Stimulated activated CD8-positive, alpha-beta memory T cell treated with anti-CD3 and anti-CD28 coated beads, Interleukin-7, amount 100 ng/mL, for 1 hour (primary cell): ENCODE measurements at regions not wholly inside any gene's neighbourhood (a gene's known extent, or its start where the extent isn't known, plus 50 kb on each side); places are given as distances from the start of the nearest gene placed in this dataset.
"Not testable (repeated sequence)": the region's sequence is repeated elsewhere in the genome, so short reads cannot be mapped to it uniquely, and the experiment has no call there.

Experiments
- DNase-seq, 2 donors: peaks; one replicate each; pipeline ENCODE4 v3.0.0-alpha.2; 2020; ENCODE audit warnings: low read depth in 2 of 2

- DNase-seq = no peak
Observed at GRCh38 chr2:226475650-226476049, 324.0 kb downstream of the IRS1 start.

- DNase-seq = no peak
Observed at GRCh38 chr2:226474131-226474530, 325.5 kb downstream of the IRS1 start.

GRCh38 chr2:226471987-226472470 is 327.6 kb downstream of the IRS1 start:
- no peak for DNase-seq

GRCh38 chr2:226467633-226468032 is 332.0 kb downstream of the IRS1 start:
- DNase-seq = no peak

- no peak for DNase-seq
Observed at GRCh38 chr2:226467221-226467620, 332.4 kb downstream of the IRS1 start.

- no peak for DNase-seq
Observed at GRCh38 chr2:226466589-226466988, 333.0 kb downstream of the IRS1 start.

GRCh38 chr2:226466124-226466523 is 333.5 kb downstream of the IRS1 start:
- DNase-seq = no peak

- DNase-seq = no peak
Observed at GRCh38 chr2:226464380-226464779, 335.2 kb downstream of the IRS1 start.

GRCh38 chr2:226463154-226463553 is 336.5 kb downstream of the IRS1 start:
- DNase-seq = no peak

- no peak for DNase-seq
Observed at GRCh38 chr2:226461981-226462380, 337.6 kb downstream of the IRS1 start.

GRCh38 chr2:226456144-226456543 is 343.5 kb downstream of the IRS1 start:
- not testable (repeated sequence) for DNase-seq

GRCh38 chr2:226452768-226453167 is 346.9 kb downstream of the IRS1 start:
- no peak for DNase-seq

GRCh38 chr2:226451486-226451885 is 348.1 kb downstream of the IRS1 start:
- DNase-seq = no peak

GRCh38 chr2:226450141-226450540 is 349.5 kb downstream of the IRS1 start:
- DNase-seq = no peak

GRCh38 chr2:226447338-226448300 is 352.0 kb downstream of the IRS1 start:
- no peak for DNase-seq

- no peak for DNase-seq
Observed at GRCh38 chr2:226446406-226447001, 353.1 kb downstream of the IRS1 start.

- no peak for DNase-seq
Observed at GRCh38 chr2:226445216-226445861, 354.3 kb downstream of the IRS1 start.

GRCh38 chr2:226443112-226443511 is 356.5 kb downstream of the IRS1 start:
- DNase-seq = no peak

GRCh38 chr2:226440127-226440918 is 359.3 kb downstream of the IRS1 start:
- no peak for DNase-seq

GRCh38 chr2:226439337-226439736 is 360.3 kb downstream of the IRS1 start:
- no peak for DNase-seq

GRCh38 chr2:226435146-226435545 is 364.5 kb downstream of the IRS1 start:
- DNase-seq = no peak

GRCh38 chr2:226434702-226435101 is 364.9 kb downstream of the IRS1 start:
- no peak for DNase-seq
